Thyroid gland (tissue), 4 donors: ENCODE measurements at regions not wholly inside any gene's neighbourhood (a gene's known extent, or its start where the extent isn't known, plus 50 kb on each side); places are given as distances from the start of the nearest gene placed in this dataset.

Source experiments
- CTCF ChIP-seq, 6 experiments: fragments of 200-600 bp in 3 of 6; fragments of 450-650 bp in 3 of 6; sonication (generic) in 3 of 6; IDR thresholded peaks; one replicate each; pipeline ENCODE4 v1.5.1; 2016 to 2019; ENCODE audit warnings: antibody characterized with exemption in 6 of 6, mild to moderate bottlenecking in 2 of 6, inconsistent platforms in 1 of 6, moderate library complexity in 1 of 6
- POLR2A ChIP-seq, 2 donors: fragments of 450-650 bp; IDR thresholded peaks; one replicate each; pipeline ENCODE4 v1.6.1; 2017; ENCODE audit warnings: antibody characterized with exemption in 2 of 2, mild to moderate bottlenecking in 2 of 2, moderate library complexity in 1 of 2

- TF ChIP-seq CTCF (IDR thresholded peaks at IDR 0.05): no peak
- no peak for TF ChIP-seq POLR2A (IDR thresholded peaks at IDR 0.05)
Observed at GRCh38 chr2:205911306-205911705, 174.7 kb downstream of the INO80D start.
